Neural cell (in vitro differentiated cells): ENCODE measurements at regions not wholly inside any gene's neighbourhood (a gene's known extent, or its start where the extent isn't known, plus 50 kb on each side); places are given as distances from the start of the nearest gene placed in this dataset.

Experiments used
- H2AFZ ChIP-seq: fragments of 200-600, 300-800 bp; sonication (generic), shearing (Covaris generic); 2 replicates; pipeline ENCODE4 v1.6.0; 2014; ENCODE audit warnings: low read depth, mild to moderate bottlenecking, antibody characterized with exemption, low read length, moderate library complexity
- H3F3A ChIP-seq: fragments of 200-600 bp; shearing (Covaris generic); 2 replicates; pipeline ENCODE4 v1.6.1; 2016; ENCODE audit warnings: mild to moderate bottlenecking, moderate library complexity, mixed read lengths, antibody characterized with exemption, low read length; ENCODE audit not compliant: insufficient read depth, poor library complexity, severe bottlenecking
- H3K27ac ChIP-seq: fragments of 200-600, 300-800 bp; sonication (generic), shearing (Covaris generic); 2 replicates; pipeline ENCODE4 v1.5.1; 2014; ENCODE audit warnings: mild to moderate bottlenecking, low read length, moderate library complexity
- H3K27me3 ChIP-seq: fragments of 300-800, 200-600 bp; sonication (generic), shearing (Covaris generic); 2 replicates; pipeline ENCODE4 v1.6.0; 2014; ENCODE audit warnings: mild to moderate bottlenecking, low read depth, low read length, moderate library complexity; ENCODE audit not compliant: insufficient read depth
- H3K36me3 ChIP-seq: fragments of 300-800, 200-600 bp; sonication (generic), shearing (Covaris generic); 2 replicates; pipeline ENCODE4 v1.5.1; 2014; ENCODE audit warnings: mild to moderate bottlenecking, antibody characterized with exemption, low read length, moderate library complexity; ENCODE audit not compliant: insufficient read depth
- H3K4me2 ChIP-seq: fragments of 300-800, 200-600 bp; sonication (generic), shearing (Covaris generic); 2 replicates; pipeline ENCODE4 v1.6.0; 2014; ENCODE audit warnings: mild to moderate bottlenecking, low read length
- H3K4me3 ChIP-seq: fragments of 300-800, 200-600 bp; sonication (generic), shearing (Covaris generic); 2 replicates; pipeline ENCODE4 v1.5.1; 2014; ENCODE audit warnings: mild to moderate bottlenecking, low read length, moderate library complexity
- H3K79me2 ChIP-seq: fragments of 200-600 bp; shearing (Covaris generic); replicated peaks from 2 replicates; pipeline ENCODE4 v1.6.0; 2014; ENCODE audit warnings: mild to moderate bottlenecking, low read length, moderate library complexity; ENCODE audit not compliant: insufficient read depth
- H3K9ac ChIP-seq: fragments of 300-800, 200-600 bp; sonication (generic), shearing (Covaris generic); 2 replicates; pipeline ENCODE4 v1.6.1; 2016; ENCODE audit warnings: mild to moderate bottlenecking, low read length, mixed read lengths
- H3K9me2 ChIP-seq: fragments of 200-600 bp; shearing (Covaris generic); 2 replicates; pipeline ENCODE4 v1.6.1; 2016; ENCODE audit warnings: mild to moderate bottlenecking, low read length, mixed read lengths; ENCODE audit not compliant: insufficient read depth
- H3K9me3 ChIP-seq: fragments of 200-600, 300-800 bp; sonication (generic), shearing (Covaris generic); 2 replicates; pipeline ENCODE4 v1.6.1; 2016; ENCODE audit warnings: mild to moderate bottlenecking, mixed run types, low read length, moderate library complexity, mixed read lengths
- H4K20me1 ChIP-seq: fragments of 200-600 bp; shearing (Covaris generic); 2 replicates; pipeline ENCODE4 v1.6.1; 2016; ENCODE audit warnings: mild to moderate bottlenecking, mixed run types; ENCODE audit not compliant: insufficient read depth
- EP300 ChIP-seq: fragments of 450-650 bp; conservative IDR thresholded peaks from 2 replicates; pipeline ENCODE4 v1.6.1; 2014; ENCODE audit warnings: antibody characterized with exemption, mild to moderate bottlenecking, moderate library complexity; ENCODE audit not compliant: poor library complexity, severe bottlenecking
- EZH2 ChIP-seq: fragments of 200-600, 300-800 bp; shearing (Covaris generic), sonication (generic); IDR thresholded peaks from 2 replicates; pipeline ENCODE4 v1.6.1; 2014; ENCODE audit warnings: antibody characterized with exemption, low read length, borderline replicate concordance, mild to moderate bottlenecking; ENCODE audit not compliant: insufficient read depth, poor library complexity, severe bottlenecking
- MXI1 ChIP-seq: fragments of 450-650 bp; conservative IDR thresholded peaks from 2 replicates; pipeline ENCODE4 v1.6.1; 2014; ENCODE audit warnings: antibody characterized with exemption, mild to moderate bottlenecking; ENCODE audit not compliant: poor library complexity, severe bottlenecking
- POLR2AphosphoS5 ChIP-seq: IDR thresholded peaks from 2 replicates; pipeline ENCODE4 v1.6.1; 2012
- RAD21 ChIP-seq: fragments of 450-650 bp; conservative IDR thresholded peaks from 2 replicates; pipeline ENCODE4 v1.6.1; 2014; ENCODE audit warnings: antibody characterized with exemption, mild to moderate bottlenecking, moderate library complexity
- SMC3 ChIP-seq: fragments of 450-650 bp; conservative IDR thresholded peaks from 2 replicates; pipeline ENCODE4 v1.6.1; 2014; ENCODE audit warnings: antibody characterized with exemption, mild to moderate bottlenecking, moderate library complexity; ENCODE audit not compliant: poor library complexity
- TAF1 ChIP-seq: IDR thresholded peaks from 2 replicates; pipeline ENCODE4 v1.6.1; 2012; ENCODE audit warnings: low read depth
- TF ChIP-seq, protein P1 (sequence below): fragments of 450-650 bp; IDR thresholded peaks from 2 replicates; pipeline ENCODE4 v1.5.1; 2014; ENCODE audit warnings: antibody characterized with exemption, mild to moderate bottlenecking, moderate library complexity; ENCODE audit not compliant: poor library complexity, severe bottlenecking
- TF ChIP-seq, protein P2 (sequence below): IDR thresholded peaks from 2 replicates; pipeline ENCODE4 v1.6.1; 2012; ENCODE audit warnings: borderline replicate concordance

GRCh38 chr10:75326306-75326705 lies 75.3 kb downstream of the ZNF503 start:
- Histone ChIP-seq H3K36me3 (no peaks in the 10 kb centered on the region), H3K9me2 (no peaks in the 10 kb centered on the region), H3F3A (no peaks in the 10 kb centered on the region), H3K4me2 (no peak overlapping the region), H3K9me3 (no peaks in the 10 kb centered on the region), H3K27ac (no peak overlapping the region), H2AFZ (no peak overlapping the region), H3K4me3 (no peak overlapping the region), H4K20me1 (no peaks in the 10 kb centered on the region), H3K9ac (no peak overlapping the region), H3K27me3 (no peaks in the 10 kb centered on the region), H3K79me2 (no peaks in the 10 kb centered on the region)
- no peak for TF ChIP-seq EP300
- no peak for TF ChIP-seq EZH2
- TF ChIP-seq, protein P1, sequence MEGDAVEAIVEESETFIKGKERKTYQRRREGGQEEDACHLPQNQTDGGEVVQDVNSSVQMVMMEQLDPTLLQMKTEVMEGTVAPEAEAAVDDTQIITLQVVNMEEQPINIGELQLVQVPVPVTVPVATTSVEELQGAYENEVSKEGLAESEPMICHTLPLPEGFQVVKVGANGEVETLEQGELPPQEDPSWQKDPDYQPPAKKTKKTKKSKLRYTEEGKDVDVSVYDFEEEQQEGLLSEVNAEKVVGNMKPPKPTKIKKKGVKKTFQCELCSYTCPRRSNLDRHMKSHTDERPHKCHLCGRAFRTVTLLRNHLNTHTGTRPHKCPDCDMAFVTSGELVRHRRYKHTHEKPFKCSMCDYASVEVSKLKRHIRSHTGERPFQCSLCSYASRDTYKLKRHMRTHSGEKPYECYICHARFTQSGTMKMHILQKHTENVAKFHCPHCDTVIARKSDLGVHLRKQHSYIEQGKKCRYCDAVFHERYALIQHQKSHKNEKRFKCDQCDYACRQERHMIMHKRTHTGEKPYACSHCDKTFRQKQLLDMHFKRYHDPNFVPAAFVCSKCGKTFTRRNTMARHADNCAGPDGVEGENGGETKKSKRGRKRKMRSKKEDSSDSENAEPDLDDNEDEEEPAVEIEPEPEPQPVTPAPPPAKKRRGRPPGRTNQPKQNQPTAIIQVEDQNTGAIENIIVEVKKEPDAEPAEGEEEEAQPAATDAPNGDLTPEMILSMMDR, result no peak
- no peak for TF ChIP-seq MXI1
- TF ChIP-seq RAD21, result no peak
- TF ChIP-seq, protein P2, sequence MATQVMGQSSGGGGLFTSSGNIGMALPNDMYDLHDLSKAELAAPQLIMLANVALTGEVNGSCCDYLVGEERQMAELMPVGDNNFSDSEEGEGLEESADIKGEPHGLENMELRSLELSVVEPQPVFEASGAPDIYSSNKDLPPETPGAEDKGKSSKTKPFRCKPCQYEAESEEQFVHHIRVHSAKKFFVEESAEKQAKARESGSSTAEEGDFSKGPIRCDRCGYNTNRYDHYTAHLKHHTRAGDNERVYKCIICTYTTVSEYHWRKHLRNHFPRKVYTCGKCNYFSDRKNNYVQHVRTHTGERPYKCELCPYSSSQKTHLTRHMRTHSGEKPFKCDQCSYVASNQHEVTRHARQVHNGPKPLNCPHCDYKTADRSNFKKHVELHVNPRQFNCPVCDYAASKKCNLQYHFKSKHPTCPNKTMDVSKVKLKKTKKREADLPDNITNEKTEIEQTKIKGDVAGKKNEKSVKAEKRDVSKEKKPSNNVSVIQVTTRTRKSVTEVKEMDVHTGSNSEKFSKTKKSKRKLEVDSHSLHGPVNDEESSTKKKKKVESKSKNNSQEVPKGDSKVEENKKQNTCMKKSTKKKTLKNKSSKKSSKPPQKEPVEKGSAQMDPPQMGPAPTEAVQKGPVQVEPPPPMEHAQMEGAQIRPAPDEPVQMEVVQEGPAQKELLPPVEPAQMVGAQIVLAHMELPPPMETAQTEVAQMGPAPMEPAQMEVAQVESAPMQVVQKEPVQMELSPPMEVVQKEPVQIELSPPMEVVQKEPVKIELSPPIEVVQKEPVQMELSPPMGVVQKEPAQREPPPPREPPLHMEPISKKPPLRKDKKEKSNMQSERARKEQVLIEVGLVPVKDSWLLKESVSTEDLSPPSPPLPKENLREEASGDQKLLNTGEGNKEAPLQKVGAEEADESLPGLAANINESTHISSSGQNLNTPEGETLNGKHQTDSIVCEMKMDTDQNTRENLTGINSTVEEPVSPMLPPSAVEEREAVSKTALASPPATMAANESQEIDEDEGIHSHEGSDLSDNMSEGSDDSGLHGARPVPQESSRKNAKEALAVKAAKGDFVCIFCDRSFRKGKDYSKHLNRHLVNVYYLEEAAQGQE, result no peak
- TF ChIP-seq TAF1, result no peak
- TF ChIP-seq SMC3, result no peak
- TF ChIP-seq POLR2AphosphoS5, result no peak

- H3K9me2 ChIP-seq, result no peaks in the 10 kb centered on the region
- no peak for TF ChIP-seq POLR2AphosphoS5
- no peak for TF ChIP-seq RAD21
- TF ChIP-seq, protein P1, result no peak
- no peak for TF ChIP-seq SMC3
- TF ChIP-seq TAF1, result no peak
- TF ChIP-seq, protein P2, result no peak
- no peak for TF ChIP-seq EZH2
- no peak for TF ChIP-seq MXI1
- TF ChIP-seq EP300, result no peak
- H3K27me3 ChIP-seq, result no peaks in the 10 kb centered on the region
Observed at GRCh38 chr10:75319274-75319673, 82.3 kb downstream of the ZNF503 start.

More at GRCh38 chr10:75319274-75319673, 82.3 kb downstream of the ZNF503 start:
- H4K20me1 ChIP-seq, result no peaks in the 10 kb centered on the region
- no peak overlapping the region for H3K4me2 ChIP-seq
- no peaks in the 10 kb centered on the region for H3K79me2 ChIP-seq
- no peaks in the 10 kb centered on the region for H3F3A ChIP-seq
- H3K9ac ChIP-seq, result no peak overlapping the region
- no peak overlapping the region for H3K4me3 ChIP-seq
- no peaks in the 10 kb centered on the region for H3K36me3 ChIP-seq
- no peak overlapping the region for H2AFZ ChIP-seq
- no peak overlapping the region for H3K27ac ChIP-seq
- no peaks in the 10 kb centered on the region for H3K9me3 ChIP-seq
